GM12891 (cell line): ENCODE measurements at regions not wholly inside any gene's neighbourhood (a gene's known extent, or its start where the extent isn't known, plus 50 kb on each side); places are given as distances from the start of the nearest gene placed in this dataset.

Experiments used
- POLR2A ChIP-seq: IDR thresholded peaks from 2 replicates; pipeline ENCODE4 v1.6.1; 2011; ENCODE audit warnings: low read depth, low read length, control low read depth
- POLR2AphosphoS5 ChIP-seq: IDR thresholded peaks from 2 replicates; pipeline ENCODE4 v1.6.1; 2011; ENCODE audit warnings: low read depth, low read length, control low read depth
- POU2F2 ChIP-seq: IDR thresholded peaks from 2 replicates; pipeline ENCODE4 v1.6.1; 2011; ENCODE audit warnings: low read depth, mild to moderate bottlenecking, control low read depth, low read length, moderate library complexity
- SPI1 ChIP-seq: IDR thresholded peaks from 2 replicates; pipeline ENCODE4 v1.6.1; 2011; ENCODE audit warnings: low read depth, low read length, control low read depth
- TAF1 ChIP-seq: IDR thresholded peaks from 2 replicates; pipeline ENCODE4 v1.6.1; 2011; ENCODE audit warnings: low read depth, low read length, control low read depth

- no peak for TF ChIP-seq POLR2A
- TF ChIP-seq POLR2AphosphoS5: no peak
- TF ChIP-seq TAF1: no peak
- TF ChIP-seq SPI1: no peak
- TF ChIP-seq POU2F2: no peak
These were observed 1732.5 kb upstream of the RAG2 start for GRCh38 chr11:38330578-38330977.
